HepG2 (cell line): ENCODE measurements at regions not wholly inside any gene's neighbourhood (a gene's known extent, or its start where the extent isn't known, plus 50 kb on each side); places are given as distances from the start of the nearest gene placed in this dataset.

ENCODE experiments used
- ATAC-seq: fragments of 200-7000 bp; cut with Tn5 transposase; 3 replicates; pipeline ENCODE4 v1.9.1; 2020; ENCODE audit warnings: mild to moderate bottlenecking, moderate library complexity
- BruUV-seq: library from RNA; stranded (reverse); fragments of 400-500 nt; replicated peaks from 2 replicates; lab custom pipeline; 2021; lab: Mats Ljungman, UMichigan
- CTCF ChIA-PET: fragments of 300-600 bp; formaldehyde crosslinking; extraction: SDS; loops from one replicate; lab custom pipeline; 2021; ENCODE audit warnings: low total read pairs, inconsistent platforms, low intra/inter-chr PET ratio; lab: Yijun Ruan, JAX
- POLR2A ChIA-PET: fragments of 350-600 bp; sonication (Branson Sonifier 250); formaldehyde crosslinking; loops from one replicate; lab custom pipeline; 2020; ENCODE audit warnings: antibody characterized with exemption, inconsistent platforms; lab: Yijun Ruan, JAX
- DNase-seq: peaks from one replicate; pipeline ENCODE4 v3.0.0-alpha.2; 2015; ENCODE audit warnings: low spot score
- FAIRE-seq: peaks from 3 replicates; lab custom pipeline; 2011; peaks lifted over from hg19 to GRCh38; lab: Jason Lieb, UNC
- H2AFZ ChIP-seq: one replicate; pipeline ENCODE4 v1.6.1; 2011; ENCODE audit warnings: low read length, inconsistent platforms
- H3K27ac ChIP-seq: fragments of 300-600 bp; 3 replicates; pipeline ENCODE4 v1.8.0; 2011; ENCODE audit warnings: mixed run types, mild to moderate bottlenecking, mixed read lengths, low read length, inconsistent platforms; ENCODE audit not compliant: insufficient read depth; ENCODE audit errors: extremely low read length
- H3K27me3 ChIP-seq, 2 experiments: fragments of 200-600 bp in 1 of 2; 2 replicates in 1 of 2; 3 replicates in 1 of 2; pipeline versions ENCODE4 v1.6.0 to v1.8.0; 2011; ENCODE audit warnings: low read length in 2 of 2, mild to moderate bottlenecking in 2 of 2, moderate library complexity in 2 of 2, inconsistent platforms in 1 of 2; ENCODE audit not compliant: insufficient read depth in 2 of 2, control insufficient read depth in 1 of 2
- H3K36me3 ChIP-seq, 2 experiments: fragments of 200-600 bp in 1 of 2; replicated peaks in 1 of 2; 2 replicates in 1 of 2; 3 replicates in 1 of 2; pipeline versions ENCODE4 v1.5.1 to v1.8.0; 2011; ENCODE audit warnings: low read length in 2 of 2, inconsistent platforms in 1 of 2; ENCODE audit not compliant: insufficient read depth in 2 of 2, control insufficient read depth in 1 of 2
- H3K4me1 ChIP-seq: 2 replicates; pipeline ENCODE4 v1.5.1; 2012; ENCODE audit warnings: low read length, inconsistent platforms; ENCODE audit not compliant: insufficient read depth
- H3K4me2 ChIP-seq: 2 replicates; pipeline ENCODE4 v1.6.0; 2011; ENCODE audit warnings: low read depth, low read length, inconsistent platforms
- H3K4me3 ChIP-seq, 3 experiments: fragments of 200-600 bp in 1 of 3; sonication (generic), shearing (Covaris generic) in 1 of 3; replicated peaks in 1 of 3; 2 replicates each; pipeline ENCODE4 v1.5.1; 2011 to 2016; ENCODE audit warnings: low read length in 3 of 3, inconsistent platforms in 2 of 3, low read depth in 2 of 3, mild to moderate bottlenecking in 2 of 3, control low read depth in 1 of 3, mixed read lengths in 1 of 3; ENCODE audit not compliant: insufficient read depth in 1 of 3
- H3K79me2 ChIP-seq: one replicate; pipeline ENCODE4 v1.6.1; 2011; ENCODE audit warnings: low read length, inconsistent platforms; ENCODE audit not compliant: insufficient read depth
- H3K9ac ChIP-seq: 2 replicates; pipeline ENCODE4 v1.6.0; 2011; ENCODE audit warnings: mild to moderate bottlenecking, low read depth, low read length, inconsistent platforms; ENCODE audit not compliant: insufficient read depth
- H3K9me3 ChIP-seq: 2 replicates; pipeline ENCODE4 v1.5.1; 2012; ENCODE audit warnings: mild to moderate bottlenecking, low read length
- H4K20me1 ChIP-seq: 2 replicates; pipeline ENCODE4 v1.6.0; 2011; ENCODE audit warnings: inconsistent platforms, mild to moderate bottlenecking, low read length, moderate library complexity; ENCODE audit not compliant: insufficient read depth
- ARID5B ChIP-seq: IDR thresholded peaks from 2 replicates; pipeline ENCODE4 v1.4.0; 2020; ENCODE audit warnings: mild to moderate bottlenecking, missing genetic modification reagents
- ASH2L ChIP-seq: fragments of 300-600, 200-600 bp; sonication (generic); IDR thresholded peaks from 2 replicates; pipeline ENCODE4 v1.7.0; 2017; ENCODE audit warnings: low read depth, mild to moderate bottlenecking, moderate library complexity, mixed read lengths, low read length; ENCODE audit not compliant: insufficient read length
- DRAP1 ChIP-seq: IDR thresholded peaks from 2 replicates; pipeline ENCODE4 v1.6.1; 2016; ENCODE audit warnings: missing genetic modification reagents, missing compliant biosample characterization
- ESRRA ChIP-seq: sonication (generic); formaldehyde crosslinking; IDR thresholded peaks from 2 replicates; pipeline ENCODE4 v1.5.1; 2020; ENCODE audit warnings: mild to moderate bottlenecking, low read depth, missing genetic modification reagents
- FLYWCH1 ChIP-seq: sonication (generic); formaldehyde crosslinking; IDR thresholded peaks from 2 replicates; pipeline ENCODE4 v1.8.1; 2023; ENCODE audit warnings: mild to moderate bottlenecking, missing genetic modification reagents
- KLF16 ChIP-seq, 2 experiments: sonication (generic) in 1 of 2; formaldehyde crosslinking in 1 of 2; IDR thresholded peaks; 2 replicates each; pipeline versions ENCODE4 v1.6.1 to v1.8.0; 2016 to 2023; ENCODE audit warnings: missing genetic modification reagents in 2 of 2, missing compliant biosample characterization in 1 of 2
- PHF8 ChIP-seq: sonication (generic); formaldehyde crosslinking; IDR thresholded peaks from 2 replicates; pipeline ENCODE4 v1.5.0; 2020; ENCODE audit warnings: missing genetic modification reagents
- SP1 ChIP-seq, 2 experiments: fragments of 450-650 bp in 1 of 2; sonication (generic) in 1 of 2; formaldehyde crosslinking in 1 of 2; IDR thresholded peaks; 2 replicates each; pipeline versions ENCODE4 v1.4.0 to v1.6.1; 2016 to 2020; ENCODE audit warnings: missing genetic modification reagents in 1 of 2
- ZNF33B ChIP-seq: sonication (generic); formaldehyde crosslinking; IDR thresholded peaks from 2 replicates; pipeline ENCODE4 v1.5.1; 2020; ENCODE audit warnings: mild to moderate bottlenecking, missing genetic modification reagents
- ZNF354B ChIP-seq: sonication (generic); formaldehyde crosslinking; IDR thresholded peaks from 2 replicates; pipeline ENCODE4 v1.8.0; 2022; ENCODE audit warnings: mild to moderate bottlenecking, missing genetic modification reagents
- ZNF382 ChIP-seq: sonication (generic); formaldehyde crosslinking; IDR thresholded peaks from 2 replicates; pipeline ENCODE4 v1.5.0; 2020; ENCODE audit warnings: missing genetic modification reagents, mild to moderate bottlenecking, borderline replicate concordance
- ZNF639 ChIP-seq: conservative IDR thresholded peaks from 2 replicates; pipeline ENCODE4 v1.6.1; 2018; ENCODE audit warnings: missing genetic modification reagents
- WGBS: methylation state at CpG from one replicate; pipeline ENCODE4 v1.1.6; 2017; ENCODE audit warnings: low lambda C conversion rate; 5-methylcytosine and 5-hydroxymethylcytosine counted together
- in situ Hi-C: cut with HindIII; loops from 2 replicates; pipeline ENCODE4 v1.10.0; 2017; ENCODE audit warnings: low pct_unique_long_range_greater_than_20kb; ENCODE audit not compliant: extremely low pct_ligation_motif_present
- intact Hi-C: fragments of 100-400 bp; cut with micrococcal nuclease; formaldehyde crosslinking; loops from one replicate; pipeline ENCODE4 v1.10.0; 2022; ENCODE audit not compliant: unreplicated experiment

- ChIA-PET CTCF (no interaction called here), POLR2A (no interaction called here)
- FAIRE-seq = no peak
These were observed 433.7 kb upstream of the NAALADL2 start for GRCh38 chr3:174425422-174425821.

GRCh38 chr3:174430986-174431385 lies 428.1 kb upstream of the NAALADL2 start:
- Histone ChIP-seq H3K4me3 (no peak overlapping the region), H3K9ac (no peak overlapping the region), H3K27me3 (no peaks in the 10 kb centered on the region), H3K27ac (no peak overlapping the region), H3K4me1 (no peaks in the 10 kb centered on the region), H3K4me2 (no peak overlapping the region), H2AFZ (no peak overlapping the region), H3K79me2 (no peaks in the 10 kb centered on the region), H4K20me1 (no peaks in the 10 kb centered on the region), H3K9me3 (no peaks in the 10 kb centered on the region), H3K36me3 (no peaks in the 10 kb centered on the region)
- BruUV-seq = no TSS peak
- FAIRE-seq = no peak
- ChIA-PET CTCF (no interaction called here), POLR2A (no interaction called here)
- in situ Hi-C loops = no loop called here
- no peak for DNase-seq
- 0% methylated on average over 2 of the region's 2 CpGs for WGBS
- intact Hi-C loops = no loop called here
- no peak for ATAC-seq
- TF ChIP-seq PHF8 = no peak
- no peak for TF ChIP-seq ESRRA
- no peak for TF ChIP-seq ASH2L
- TF ChIP-seq KLF16 (CRISPR knock-in tag; IDR thresholded peaks at IDR 0.05) = no peak
- TF ChIP-seq ARID5B (CRISPR knock-in tag) = no peak
- TF ChIP-seq ZNF382 (CRISPR knock-in tag) = no peak
- no peak for TF ChIP-seq FLYWCH1 (CRISPR knock-in tag)
- no peak for TF ChIP-seq SP1 (IDR thresholded peaks at IDR 0.05)
- TF ChIP-seq SP1 (CRISPR knock-in tag; IDR thresholded peaks at IDR 0.05) = no peak
- no peak for TF ChIP-seq ZNF354B (CRISPR knock-in tag)

More at GRCh38 chr3:174425422-174425821, 433.7 kb upstream of the NAALADL2 start:
- no peak for DNase-seq
- Histone ChIP-seq H3K9me3 (no peaks in the 10 kb centered on the region), H3K4me2 (no peak overlapping the region)
- TF ChIP-seq ZNF33B (CRISPR knock-in tag) (no peak), ZNF639 (no peak), DRAP1 (CRISPR knock-in tag) (no peak)
- TF ChIP-seq, all 625 proteins: peak for 0
- Histone ChIP-seq H3K27me3 (no peaks in the 10 kb centered on the region), H3K27ac (no peak overlapping the region), H2AFZ (no peak overlapping the region), H3K9ac (no peak overlapping the region), H3K36me3 (no peaks in the 10 kb centered on the region), H3K79me2 (no peaks in the 10 kb centered on the region), H3K4me3 (no peak overlapping the region), H3K4me1 (no peaks in the 10 kb centered on the region), H4K20me1 (no peaks in the 10 kb centered on the region)
- no peak for ATAC-seq
- in situ Hi-C loops (no loop called here), intact Hi-C loops (no loop called here)
- WGBS = 13% methylated on average over 3 of the region's 3 CpGs
- no TSS peak for BruUV-seq
